NCI-H460 (cell line): ENCODE measurements at regions not wholly inside any gene's neighbourhood (a gene's known extent, or its start where the extent isn't known, plus 50 kb on each side); places are given as distances from the start of the nearest gene placed in this dataset.
"Not testable (repeated sequence)": the region's sequence is repeated elsewhere in the genome, so short reads cannot be mapped to it uniquely, and the experiment has no call there.

ENCODE experiments used
- DNase-seq: peaks from one replicate; pipeline ENCODE4 v3.0.0-alpha.2; 2016; ENCODE audit warnings: low read depth; ENCODE audit errors: extremely low read depth

DNA sequence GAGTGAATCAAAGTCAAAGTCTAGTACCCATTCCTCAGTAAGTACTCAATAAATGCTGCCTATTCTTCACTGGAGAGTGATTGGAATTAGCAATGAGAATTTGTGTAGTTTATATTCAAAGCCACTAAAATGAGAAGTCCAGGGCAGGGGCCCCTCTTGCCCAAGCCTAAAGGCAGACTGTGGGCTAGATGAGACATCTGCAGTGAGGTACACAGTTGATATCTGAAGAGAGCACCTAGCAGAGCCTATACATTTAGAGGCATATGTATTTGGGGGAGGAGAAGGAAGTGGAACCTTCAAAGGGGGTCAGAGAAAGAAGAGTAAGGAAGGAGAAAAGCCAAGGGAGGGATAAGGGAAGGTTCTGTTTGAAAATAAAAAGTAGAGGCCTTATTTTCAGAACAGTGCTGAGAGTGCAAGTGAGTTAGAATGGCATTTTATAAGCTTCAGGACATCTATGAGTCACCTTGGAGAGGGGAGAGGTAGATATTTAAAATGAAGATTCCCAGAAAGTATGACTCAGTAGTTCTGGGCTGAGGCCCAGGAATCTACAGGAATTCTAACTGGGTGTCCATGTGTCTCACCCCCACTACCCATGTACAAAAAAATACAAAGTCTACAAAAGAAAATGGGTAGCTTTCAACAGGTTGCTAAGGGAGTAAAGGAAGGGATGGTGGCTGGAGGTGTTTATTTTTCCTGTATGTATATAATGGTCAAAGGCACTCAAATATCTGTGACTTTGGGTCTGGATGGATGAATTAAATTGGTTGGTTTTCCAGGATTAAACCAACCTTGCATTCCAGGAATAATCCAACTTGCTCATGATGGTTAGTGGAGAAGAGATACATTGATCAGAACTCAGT lies 135.1 kb downstream of the ZFP64 start:
- no peak for DNase-seq

DNA sequence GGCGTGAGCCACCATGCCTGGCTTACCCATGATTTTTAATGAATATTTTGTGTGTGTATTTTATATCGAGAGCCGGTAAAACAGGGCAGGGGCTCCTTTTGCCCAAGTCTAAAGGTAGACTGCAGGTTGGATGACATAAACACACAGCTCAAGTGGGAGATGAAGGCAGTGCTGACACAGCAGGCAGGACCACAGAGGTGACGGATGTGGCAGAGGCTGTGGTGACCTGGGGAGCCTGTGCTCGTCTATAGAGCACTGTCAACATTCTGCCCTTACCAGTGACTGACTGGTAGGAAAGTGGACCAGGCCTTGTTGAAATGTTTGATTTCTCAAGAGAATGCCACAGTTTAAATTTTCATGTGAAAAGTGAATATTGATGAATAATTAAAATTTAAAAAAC lies 137.5 kb downstream of the ZFP64 start:
- DNase-seq, result no peak

GRCh38 chr20:52049001-52049731 lies 142.4 kb downstream of the ZFP64 start:
- no peak for DNase-seq

- DNase-seq, result no peak
Observed at GRCh38 chr20:52047811-52048764, 143.5 kb downstream of the ZFP64 start.

- no peak for DNase-seq
Observed at GRCh38 chr20:52041966-52042365, 149.6 kb downstream of the ZFP64 start.

GRCh38 chr20:52039790-52040189 lies 151.8 kb downstream of the ZFP64 start:
- DNase-seq, result no peak

GRCh38 chr20:52038632-52039031 lies 152.9 kb downstream of the ZFP64 start:
- not testable (repeated sequence) for DNase-seq

GRCh38 chr20:52037370-52037769 lies 154.2 kb downstream of the ZFP64 start:
- no peak for DNase-seq

GRCh38 chr20:52035977-52036376 lies 155.6 kb downstream of the ZFP64 start:
- no peak for DNase-seq

DNA sequence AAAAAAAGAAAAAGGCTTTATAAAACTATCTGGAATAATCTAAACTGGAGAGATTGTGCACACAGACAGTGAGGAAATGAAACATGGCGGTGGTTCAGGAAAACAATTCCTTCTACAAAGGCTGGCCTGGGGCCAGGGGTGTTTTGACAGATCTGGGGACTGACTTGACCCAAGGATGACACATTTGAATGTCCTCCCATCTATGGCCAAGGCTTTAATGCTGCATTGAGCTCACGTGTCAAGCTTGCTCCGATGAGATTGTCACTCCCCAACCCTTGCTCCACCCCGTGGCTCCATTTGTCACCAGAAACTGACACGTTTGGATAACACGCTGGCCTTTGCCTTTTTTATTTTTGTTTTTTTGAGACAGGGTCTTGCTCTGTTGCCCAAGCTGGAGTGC lies 156.1 kb downstream of the ZFP64 start:
- no peak for DNase-seq

DNA sequence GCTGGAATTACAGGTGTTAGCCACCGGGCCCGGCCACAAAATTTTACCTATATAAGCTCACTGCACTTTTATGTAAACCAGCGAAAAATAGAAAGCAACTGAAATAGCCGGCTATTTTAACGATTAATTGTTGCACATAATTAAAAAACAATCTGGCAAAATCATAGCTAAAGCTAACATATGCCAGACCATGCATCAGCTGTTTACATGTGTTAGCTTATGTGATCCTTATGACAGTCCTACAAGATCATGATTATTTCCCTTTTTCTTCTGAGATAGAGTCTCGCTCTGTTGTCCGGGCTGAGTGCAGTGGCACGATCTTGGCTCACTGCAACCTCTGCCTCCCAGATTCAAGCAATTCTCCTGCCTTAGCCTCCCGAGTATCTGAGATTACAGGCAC lies 157.0 kb downstream of the ZFP64 start:
- DNase-seq, result no peak

DNA sequence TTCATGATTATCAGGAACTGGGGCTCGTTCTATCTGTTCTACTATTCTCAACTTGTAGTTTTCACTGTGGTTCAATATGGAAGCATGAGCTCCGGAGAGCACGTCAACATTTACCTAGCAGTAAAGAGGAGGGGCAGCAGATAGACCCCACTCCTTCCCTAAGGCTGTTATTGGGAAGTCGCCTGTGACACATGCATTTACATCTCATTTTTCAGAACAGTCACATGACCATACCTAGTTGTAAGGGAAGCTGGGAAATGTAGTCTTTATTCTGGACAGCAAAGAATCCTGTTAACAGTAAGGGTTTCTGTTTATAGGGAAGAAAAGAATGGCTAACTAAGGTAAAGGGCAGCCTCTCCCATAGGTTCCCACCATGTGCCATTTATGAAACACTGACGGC lies 158.3 kb downstream of the ZFP64 start:
- DNase-seq, result no peak

- DNase-seq, result not testable (repeated sequence)
Observed at GRCh38 chr20:52032304-52032683, 159.3 kb downstream of the ZFP64 start.

- no peak for DNase-seq
Observed at GRCh38 chr20:52031563-52032303, 159.8 kb downstream of the ZFP64 start.

GRCh38 chr20:52031206-52031562 lies 160.4 kb downstream of the ZFP64 start:
- no peak for DNase-seq

DNA sequence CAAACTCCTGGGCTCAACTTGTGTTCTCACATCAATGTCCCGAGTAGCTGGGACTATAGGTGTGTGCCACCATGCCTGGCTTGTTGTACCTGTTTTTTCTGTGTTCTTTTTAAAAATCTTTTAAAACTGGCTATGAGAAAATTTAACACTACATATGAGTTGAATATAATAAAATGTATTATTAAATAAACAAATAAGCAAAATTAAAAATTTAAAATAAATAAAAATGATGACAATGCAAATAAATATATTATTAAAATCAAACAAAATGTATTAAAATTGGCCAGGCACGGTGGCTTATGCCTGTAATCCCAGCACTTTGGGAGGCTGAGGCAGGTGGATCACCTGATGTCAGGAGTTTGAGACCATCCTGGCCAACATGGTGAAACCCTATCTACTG lies 162.4 kb downstream of the ZFP64 start:
- DNase-seq, result not testable (repeated sequence)

DNA sequence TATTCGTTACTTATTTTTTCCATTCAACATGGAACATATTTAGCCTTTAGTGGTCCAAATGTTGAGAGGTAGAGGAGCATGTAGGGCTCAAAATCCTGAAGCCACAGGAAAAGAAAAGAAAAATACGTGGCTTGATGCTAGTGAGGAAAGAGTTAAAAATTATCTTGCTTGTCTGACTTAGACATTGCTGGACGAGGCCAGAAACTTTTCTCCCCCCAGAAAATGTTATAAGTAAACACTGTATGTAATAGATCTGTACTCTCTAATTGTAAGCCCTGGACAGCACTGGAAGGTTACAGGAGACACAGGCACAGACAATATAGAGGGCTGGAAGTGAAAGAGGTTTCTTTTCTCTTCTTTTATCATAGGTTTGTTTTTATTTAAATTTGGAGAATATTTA lies 165.6 kb downstream of the ZFP64 start:
- DNase-seq, result no peak

DNA sequence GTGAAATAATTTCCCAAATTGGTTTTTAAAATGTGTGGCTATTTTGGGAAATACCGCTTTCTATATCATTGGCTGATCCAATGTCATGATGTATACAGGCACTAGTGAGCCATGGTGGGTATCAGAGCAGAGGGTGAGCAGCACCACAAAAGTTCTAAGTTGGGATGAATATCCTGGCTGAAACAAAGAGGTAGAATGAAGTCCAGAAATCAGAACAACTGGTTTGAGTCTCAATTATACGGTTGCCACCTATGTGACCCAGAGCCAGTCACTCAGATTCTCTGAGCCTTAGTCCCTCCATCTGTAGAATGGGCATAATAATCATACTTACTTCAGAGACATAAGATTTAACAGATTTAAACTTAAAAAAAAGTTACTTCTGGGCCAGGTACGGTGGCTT lies 172.3 kb downstream of the ZFP64 start:
- no peak for DNase-seq

DNA sequence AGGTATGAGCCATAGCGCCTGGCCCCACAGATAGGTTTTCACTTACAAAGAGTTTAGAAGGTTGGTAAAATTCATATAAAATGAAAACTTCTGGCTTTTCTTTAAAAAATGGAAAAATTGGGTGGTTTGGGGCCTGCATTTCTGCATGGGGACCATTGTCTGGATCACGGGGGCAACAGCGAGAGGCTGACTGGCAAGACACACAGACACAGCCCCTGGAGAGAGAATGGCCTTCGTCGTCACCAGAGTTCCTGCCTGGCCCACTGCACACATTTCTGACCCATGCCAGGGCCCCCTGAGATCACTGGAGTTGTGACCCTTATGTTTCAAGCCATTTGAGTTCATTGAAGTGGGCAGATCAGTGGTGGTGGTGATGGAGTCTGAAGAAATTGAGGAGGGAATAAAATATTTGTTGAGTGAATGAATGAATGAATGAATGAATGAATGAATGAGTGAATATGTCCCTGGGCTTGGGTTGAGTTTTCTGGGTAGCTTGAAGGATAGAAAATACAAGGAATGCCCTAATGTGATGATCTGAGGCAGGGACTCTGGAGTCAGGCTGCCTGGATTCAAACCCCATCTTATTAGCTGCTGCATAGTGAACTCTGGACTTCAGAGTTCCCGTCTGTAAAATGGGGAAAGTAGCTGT lies 173.8 kb downstream of the ZFP64 start:
- DNase-seq, result no peak

DNA sequence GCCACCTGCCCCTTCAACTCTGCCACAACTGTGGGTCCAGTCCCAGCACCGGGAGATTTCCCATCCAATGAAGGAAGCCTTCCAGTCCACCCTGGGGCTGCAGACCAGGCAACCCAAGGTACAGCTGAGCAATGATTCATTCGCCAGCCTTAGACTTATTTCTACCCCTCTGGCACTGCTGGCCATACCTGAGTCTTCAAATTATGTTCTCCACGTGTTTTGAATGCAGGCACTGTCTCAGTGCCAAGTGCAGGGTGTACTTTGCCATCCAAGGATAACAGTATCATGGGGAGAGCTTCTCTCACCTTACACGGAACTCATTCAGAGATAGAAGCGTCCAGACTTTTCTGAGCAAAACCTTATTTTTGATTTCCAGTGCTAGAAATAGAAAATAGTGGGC lies 175.6 kb downstream of the ZFP64 start:
- no peak for DNase-seq
